IPS-18a (cell line): ENCODE measurements at regions not wholly inside any gene's neighbourhood (a gene's known extent, or its start where the extent isn't known, plus 50 kb on each side); places are given as distances from the start of the nearest gene placed in this dataset.

Source experiments
- H3K27ac ChIP-seq: one replicate; pipeline ENCODE4 v1.5.1; 2013; ENCODE audit warnings: low read length
- H3K27me3 ChIP-seq: one replicate; pipeline ENCODE4 v1.6.1; 2013; ENCODE audit warnings: mild to moderate bottlenecking, low read length; ENCODE audit not compliant: control insufficient read depth, insufficient read depth
- H3K36me3 ChIP-seq: one replicate; pipeline ENCODE4 v1.6.1; 2013; ENCODE audit warnings: low read depth, low read length; ENCODE audit not compliant: control insufficient read depth
- H3K4me1 ChIP-seq: one replicate; pipeline ENCODE4 v1.6.1; 2013; ENCODE audit warnings: low read depth, low read length; ENCODE audit not compliant: control insufficient read depth
- H3K4me3 ChIP-seq: one replicate; pipeline ENCODE4 v1.5.1; 2013; ENCODE audit warnings: low read length
- H3K9ac ChIP-seq: one replicate; pipeline ENCODE4 v1.6.1; 2013; ENCODE audit warnings: mild to moderate bottlenecking, low read length, moderate library complexity
- H3K9me3 ChIP-seq: one replicate; pipeline ENCODE4 v1.6.1; 2013; ENCODE audit warnings: low read depth, low read length; ENCODE audit not compliant: control insufficient read depth

GRCh38 chr12:66041651-66042363 lies 88.7 kb downstream of the LLPH start:
- no peaks in the 10 kb centered on the region for H3K36me3 ChIP-seq

GRCh38 chr12:66036317-66036716 lies 94.2 kb downstream of the LLPH start:
- Histone ChIP-seq H3K27ac (no peak overlapping the region), H3K9ac (no peak overlapping the region), H3K4me1 (no peaks in the 10 kb centered on the region), H3K9me3 (no peaks in the 10 kb centered on the region), H3K27me3 (no peaks in the 10 kb centered on the region), H3K36me3 (no peaks in the 10 kb centered on the region), H3K4me3 (no peak overlapping the region)

More at GRCh38 chr12:66041651-66042363, 88.7 kb downstream of the LLPH start:
- Histone ChIP-seq H3K27me3 (no peaks in the 10 kb centered on the region), H3K4me1 (no peaks in the 10 kb centered on the region), H3K4me3 (no peak overlapping the region), H3K9ac (no peak overlapping the region), H3K27ac (no peak overlapping the region), H3K9me3 (no peaks in the 10 kb centered on the region)

GRCh38 chr12:66035288-66035966 lies 95.1 kb downstream of the LLPH start:
- H3K9me3 ChIP-seq: no peaks in the 10 kb centered on the region
- no peak overlapping the region for H3K27ac ChIP-seq
- no peaks in the 10 kb centered on the region for H3K27me3 ChIP-seq
- no peak overlapping the region for H3K9ac ChIP-seq
- H3K4me3 ChIP-seq: no peak overlapping the region
- H3K4me1 ChIP-seq: no peaks in the 10 kb centered on the region
- H3K36me3 ChIP-seq: no peaks in the 10 kb centered on the region

- Histone ChIP-seq H3K9me3 (no peaks in the 10 kb centered on the region), H3K27ac (no peak overlapping the region), H3K4me1 (no peaks in the 10 kb centered on the region), H3K4me3 (no peak overlapping the region), H3K27me3 (no peaks in the 10 kb centered on the region), H3K36me3 (no peaks in the 10 kb centered on the region), H3K9ac (no peak overlapping the region)
These were observed 97.4 kb downstream of the LLPH start for GRCh38 chr12:66033151-66033550.

- H3K4me1 ChIP-seq: no peaks in the 10 kb centered on the region
- no peak overlapping the region for H3K27ac ChIP-seq
- no peaks in the 10 kb centered on the region for H3K27me3 ChIP-seq
- no peak overlapping the region for H3K9ac ChIP-seq
- no peaks in the 10 kb centered on the region for H3K36me3 ChIP-seq
- H3K4me3 ChIP-seq: no peak overlapping the region
- H3K9me3 ChIP-seq: no peaks in the 10 kb centered on the region
These were observed 97.8 kb downstream of the LLPH start for GRCh38 chr12:66032739-66033138.

- Histone ChIP-seq H3K9me3 (no peaks in the 10 kb centered on the region), H3K9ac (no peak overlapping the region), H3K4me3 (no peak overlapping the region), H3K27me3 (no peaks in the 10 kb centered on the region), H3K4me1 (no peaks in the 10 kb centered on the region), H3K36me3 (no peaks in the 10 kb centered on the region), H3K27ac (no peak overlapping the region)
These were observed 100.3 kb downstream of the LLPH start for GRCh38 chr12:66030217-66030781.

GRCh38 chr12:66028390-66028789 lies 102.2 kb downstream of the LLPH start:
- H3K27ac ChIP-seq: no peak overlapping the region
- H3K36me3 ChIP-seq: no peaks in the 10 kb centered on the region
- no peaks in the 10 kb centered on the region for H3K27me3 ChIP-seq
- H3K4me3 ChIP-seq: no peak overlapping the region
- no peaks in the 10 kb centered on the region for H3K4me1 ChIP-seq
- no peaks in the 10 kb centered on the region for H3K9me3 ChIP-seq
- H3K9ac ChIP-seq: no peak overlapping the region

GRCh38 chr12:66025477-66025876 lies 105.1 kb downstream of the LLPH start:
- H3K36me3 ChIP-seq: no peaks in the 10 kb centered on the region
- H3K9ac ChIP-seq: no peak overlapping the region
- H3K27me3 ChIP-seq: no peaks in the 10 kb centered on the region
- H3K9me3 ChIP-seq: no peaks in the 10 kb centered on the region
- H3K27ac ChIP-seq: no peak overlapping the region
- H3K4me3 ChIP-seq: no peak overlapping the region
- no peaks in the 10 kb centered on the region for H3K4me1 ChIP-seq

GRCh38 chr12:66024949-66025348 lies 105.6 kb downstream of the LLPH start:
- Histone ChIP-seq H3K9ac (no peak overlapping the region), H3K27ac (no peak overlapping the region), H3K9me3 (no peaks in the 10 kb centered on the region), H3K4me3 (no peak overlapping the region), H3K36me3 (no peaks in the 10 kb centered on the region), H3K27me3 (no peaks in the 10 kb centered on the region), H3K4me1 (no peaks in the 10 kb centered on the region)

GRCh38 chr12:66020481-66020880 lies 110.1 kb downstream of the LLPH start:
- Histone ChIP-seq H3K4me3 (no peak overlapping the region), H3K27ac (no peak overlapping the region), H3K9me3 (no peaks in the 10 kb centered on the region), H3K9ac (no peak overlapping the region), H3K27me3 (no peaks in the 10 kb centered on the region), H3K36me3 (no peaks in the 10 kb centered on the region), H3K4me1 (no peaks in the 10 kb centered on the region)

- Histone ChIP-seq H3K36me3 (no peaks in the 10 kb centered on the region), H3K4me3 (no peak overlapping the region), H3K4me1 (no peaks in the 10 kb centered on the region), H3K27me3 (no peaks in the 10 kb centered on the region), H3K27ac (no peak overlapping the region), H3K9ac (no peak overlapping the region), H3K9me3 (no peaks in the 10 kb centered on the region)
These were observed 112.8 kb downstream of the LLPH start for GRCh38 chr12:66017736-66018135.
